ENCODE measurements at regions not wholly inside any gene's neighbourhood (a gene's known extent, or its start where the extent isn't known, plus 50 kb on each side); places are given as distances from the start of the nearest gene placed in this dataset.

DNA sequence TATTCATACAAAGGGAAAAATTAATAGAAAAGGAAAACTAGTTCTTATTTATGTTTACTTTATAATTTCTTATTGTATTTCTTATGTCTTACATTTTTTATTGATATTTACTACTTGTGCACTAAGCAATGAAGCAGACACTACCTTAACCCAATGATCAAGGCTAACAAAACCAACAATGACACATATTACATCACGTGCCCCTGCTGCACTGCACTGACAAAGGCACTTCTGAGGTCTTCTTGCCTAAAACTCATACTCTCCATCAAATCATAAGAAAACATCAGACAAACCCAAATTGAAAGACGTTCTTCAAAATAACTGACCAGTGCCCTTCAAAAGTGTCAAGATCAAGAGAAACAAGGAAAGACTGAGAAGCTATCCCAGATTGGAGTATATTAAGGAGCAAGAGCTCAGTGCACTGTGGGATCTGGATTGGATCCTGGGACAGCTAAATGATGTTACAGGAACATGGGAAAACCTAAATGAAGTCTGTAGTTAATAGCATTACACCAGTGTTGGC lies 230.9 kb downstream of the AUH start:
- Histone ChIP-seq H4K5ac (ENCODE audit: insufficient read length, low read depth, low read length) (no peak overlapping the region), H3K14ac (ENCODE audit: insufficient read length) (no peak overlapping the region), H3K79me2 (ENCODE audit: control insufficient read depth in 1 of 2, insufficient read depth in 2 of 2, low read length in 2 of 2) (no peaks in the 10 kb centered on the region), H2BK5ac (ENCODE audit: low read depth, low read length) (no peak overlapping the region), H3K9ac (replicated peaks in 1 of 4; ENCODE audit: extremely low read depth in 1 of 4, low read depth in 3 of 4, low read length in 3 of 4) (no peak overlapping the region), H4K91ac (replicated peaks; ENCODE audit: insufficient read length, low read length) (no peak overlapping the region), H3K27ac (ENCODE audit: low read depth, low read length) (no peak overlapping the region), H3K23me2 (ENCODE audit: low read depth, low read length) (no peaks in the 10 kb centered on the region), H2BK20ac (ENCODE audit: low read length) (no peak overlapping the region), H2BK12ac (ENCODE audit: low read depth, low read length) (no peak overlapping the region), H3K56ac (replicated peaks; ENCODE audit: insufficient read length, low read depth, low read length) (no peak overlapping the region), H4K8ac (ENCODE audit: extremely low read depth, insufficient read depth, low read length) (no peak overlapping the region), H3K9me3 (ENCODE audit: insufficient read depth in 2 of 2, low read depth in 1 of 2, low read length in 1 of 2) (no peaks in the 10 kb centered on the region), H3K23ac (ENCODE audit: insufficient read length) (no peak overlapping the region), H4K20me1 (replicated peaks in 1 of 2; ENCODE audit: control insufficient read depth in 1 of 2, insufficient read depth in 2 of 2, low read length in 2 of 2) (no peaks in the 10 kb centered on the region), H3K79me1 (ENCODE audit: low read depth, low read length) (no peaks in the 10 kb centered on the region), H2BK120ac (replicated peaks; ENCODE audit: low read depth, low read length) (no peak overlapping the region), H3K27me3 (replicated peaks in 1 of 4; ENCODE audit: control insufficient read depth in 3 of 4, extremely low read depth in 1 of 4, insufficient read depth in 3 of 4, low read length in 3 of 4) (no peaks in the 10 kb centered on the region), H3K4ac (replicated peaks; ENCODE audit: insufficient read length, low read depth, low read length) (no peak overlapping the region), H3K4me2 (ENCODE audit: insufficient read depth in 1 of 2, low read depth in 2 of 2, low read length in 2 of 2) (no peak overlapping the region), H2AFZ (ENCODE audit: low read length) (no peak overlapping the region), H3K36me3 (ENCODE audit: control insufficient read depth in 2 of 4, insufficient read depth in 4 of 4, low read length in 3 of 4) (no peaks in the 10 kb centered on the region; a peak in 1 of 8 replicates), H3K18ac (ENCODE audit: extremely low read depth, low read length) (no peak overlapping the region), H3K4me1 (replicated peaks in 1 of 4; ENCODE audit: control insufficient read depth in 3 of 4, insufficient read depth in 4 of 4, low read length in 3 of 4) (no peaks in the 10 kb centered on the region), H2AK5ac (ENCODE audit: low read depth, low read length) (no peak overlapping the region), H3K4me3 (ENCODE audit: extremely low read depth in 1 of 4, insufficient read depth in 2 of 4, low read depth in 3 of 4, low read length in 4 of 4) (no peak overlapping the region), H2BK15ac (ENCODE audit: low read length) (no peak overlapping the region)
- no peak for TF ChIP-seq SUZ12 (IDR thresholded peaks at IDR 0.05; ENCODE audit: low read length)
- TF ChIP-seq, protein P1, sequence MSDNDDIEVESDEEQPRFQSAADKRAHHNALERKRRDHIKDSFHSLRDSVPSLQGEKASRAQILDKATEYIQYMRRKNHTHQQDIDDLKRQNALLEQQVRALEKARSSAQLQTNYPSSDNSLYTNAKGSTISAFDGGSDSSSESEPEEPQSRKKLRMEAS (IDR thresholded peaks at IDR 0.05) = no peak
- TF ChIP-seq ZNF274 (IDR thresholded peaks at IDR 0.05; ENCODE audit: borderline replicate concordance, extremely low read depth, low read length) = no peak
- TF ChIP-seq RAD21 (IDR thresholded peaks at IDR 0.05 in 1 of 2, conservative IDR thresholded peaks at IDR 0.05 in 1 of 2; ENCODE audit: low read depth in 2 of 2, low read length in 2 of 2) = no peak
- no peak for TF ChIP-seq FOSL1 (IDR thresholded peaks at IDR 0.05; ENCODE audit: insufficient read depth, low read depth, low read length)
- TF ChIP-seq SP1 (IDR thresholded peaks at IDR 0.05; ENCODE audit: low read depth, low read length) = no peak
- no peak for TF ChIP-seq KDM4A (IDR thresholded peaks at IDR 0.05; ENCODE audit: low read depth, low read length, severe bottlenecking)
- no peak for TF ChIP-seq NANOG (IDR thresholded peaks at IDR 0.05; ENCODE audit: insufficient read depth, low read depth, low read length, poor library complexity, severe bottlenecking)
- TF ChIP-seq GTF2F1 (IDR thresholded peaks at IDR 0.05; ENCODE audit: borderline replicate concordance, low read depth, low read length) = no peak
- DNase-seq (ENCODE audit: low read depth in 1 of 2, low spot score in 2 of 2) (no peak), FAIRE-seq (no peak)
- ChIA-PET CTCF (ENCODE audit: partially characterized antibody) (interaction anchor here (0.8 to 1.2 kb wide), 3 partner anchors 15 to 98 kb away, joined by 4 to 5 read pairs (median 4); no protein-coding TSS in a partner anchor), POLR2A (ENCODE audit: partially characterized antibody) (no interaction called here)
- WGBS, 2 experiments (ENCODE audit: extremely low coverage in 1 of 2, insufficient coverage in 1 of 2, insufficient read length in 1 of 2, insufficient replicate concordance in 2 of 2, low coverage in 1 of 2, low lambda C conversion rate in 2 of 2, missing lambda C conversion rate in 1 of 2) = 70% methylated on average over 2 of the region's 2 CpGs; no CpG with 5 or more reads in 1 of the 2 experiments
